ENCODE measurements at regions not wholly inside any gene's neighbourhood (a gene's known extent, or its start where the extent isn't known, plus 50 kb on each side); places are given as distances from the start of the nearest gene placed in this dataset.
"Not testable (repeated sequence)": the region's sequence is repeated elsewhere in the genome, so short reads cannot be mapped to it uniquely, and the experiment has no call there.

GRCh38 chr10:21421794-21422193 is 103.7 kb downstream of the SKIDA1 start:
- Histone ChIP-seq H3K4me1 (replicated peaks) (no peaks in the 10 kb centered on the region), H3K9me3 (no peaks in the 10 kb centered on the region), H3K36me3 (no peaks in the 10 kb centered on the region), H3K4me3 (no peak overlapping the region), H3K27me3 (replicated peaks; ENCODE audit: insufficient read depth) (no peaks in the 10 kb centered on the region), H3K27ac (no peak overlapping the region)
- WGBS: 90% methylated on average over 4 of the region's 4 CpGs
- intact Hi-C loops (cut with DNase I): no loop called here
- DNase-seq (ENCODE audit: low spot score): no peak
- TF ChIP-seq POLR2A (IDR thresholded peaks at IDR 0.05) (no peak), POLR2AphosphoS5 (IDR thresholded peaks at IDR 0.05) (no peak), CTCF (IDR thresholded peaks at IDR 0.05) (no peak)

GRCh38 chr10:21421016-21421415 is 104.5 kb downstream of the SKIDA1 start:
- Histone ChIP-seq H3K4me3 (no peak overlapping the region), H3K4me1 (replicated peaks) (no peaks in the 10 kb centered on the region), H3K27me3 (replicated peaks; ENCODE audit: insufficient read depth) (no peaks in the 10 kb centered on the region), H3K36me3 (no peaks in the 10 kb centered on the region), H3K9me3 (no peaks in the 10 kb centered on the region), H3K27ac (no peak overlapping the region)
- TF ChIP-seq POLR2AphosphoS5 (IDR thresholded peaks at IDR 0.05) (no peak), CTCF (IDR thresholded peaks at IDR 0.05) (no peak), POLR2A (IDR thresholded peaks at IDR 0.05) (no peak)
- intact Hi-C loops (cut with DNase I): no loop called here
- no peak for DNase-seq (ENCODE audit: low spot score)
- 58% methylated on average over 2 of the region's 2 CpGs for WGBS

- 88% methylated on average over 5 of the region's 5 CpGs for WGBS
- intact Hi-C loops (cut with DNase I); H3K27me3 ChIP-seq (replicated peaks; ENCODE audit: insufficient read depth); H3K4me1 ChIP-seq (replicated peaks); H3K9me3 ChIP-seq; H3K27ac ChIP-seq; H3K36me3 ChIP-seq; H3K4me3 ChIP-seq; DNase-seq (ENCODE audit: low spot score): not testable (repeated sequence)
These were observed 106.4 kb downstream of the SKIDA1 start for GRCh38 chr10:21418981-21419576.

- no peaks in the 10 kb centered on the region for H3K9me3 ChIP-seq
- DNase-seq (ENCODE audit: low spot score): no peak
- H3K27ac ChIP-seq: no peak overlapping the region
- H3K27me3 ChIP-seq (replicated peaks; ENCODE audit: insufficient read depth): no peaks in the 10 kb centered on the region
- TF ChIP-seq POLR2AphosphoS5 (IDR thresholded peaks at IDR 0.05): no peak
- TF ChIP-seq POLR2A (IDR thresholded peaks at IDR 0.05): no peak
- no peak for TF ChIP-seq CTCF (IDR thresholded peaks at IDR 0.05)
- intact Hi-C loops (cut with DNase I): no loop called here
- no peaks in the 10 kb centered on the region for H3K4me1 ChIP-seq (replicated peaks)
- no peaks in the 10 kb centered on the region for H3K36me3 ChIP-seq
- H3K4me3 ChIP-seq: no peak overlapping the region
- WGBS: 93% methylated on average over 6 of the region's 6 CpGs
These were observed 108.2 kb downstream of the SKIDA1 start for GRCh38 chr10:21417172-21417712.

- H3K27me3 ChIP-seq (replicated peaks; ENCODE audit: insufficient read depth): no peaks in the 10 kb centered on the region
- no peak overlapping the region for H3K27ac ChIP-seq
- DNase-seq (ENCODE audit: low spot score): no peak
- no peaks in the 10 kb centered on the region for H3K9me3 ChIP-seq
- intact Hi-C loops (cut with DNase I): no loop called here
- H3K36me3 ChIP-seq: no peaks in the 10 kb centered on the region
- TF ChIP-seq POLR2AphosphoS5 (IDR thresholded peaks at IDR 0.05) (no peak), CTCF (IDR thresholded peaks at IDR 0.05) (no peak), POLR2A (IDR thresholded peaks at IDR 0.05) (no peak)
- no peaks in the 10 kb centered on the region for H3K4me1 ChIP-seq (replicated peaks)
- H3K4me3 ChIP-seq: no peak overlapping the region
- 50% methylated on average over 2 of the region's 2 CpGs for WGBS
These were observed 111.8 kb downstream of the SKIDA1 start for GRCh38 chr10:21413680-21414079.
